GM12891 (cell line): ENCODE measurements at regions not wholly inside any gene's neighbourhood (a gene's known extent, or its start where the extent isn't known, plus 50 kb on each side); places are given as distances from the start of the nearest gene placed in this dataset.

Source experiments
- DNase-seq: peaks from one replicate; pipeline ENCODE4 v3.0.0; 2011; ENCODE audit warnings: low spot score; ENCODE audit not compliant: insufficient read length
- FAIRE-seq: peaks from 2 replicates; lab custom pipeline; 2011; peaks lifted over from hg19 to GRCh38; lab: Jason Lieb, UNC
- PAX5 ChIP-seq: IDR thresholded peaks from 2 replicates; pipeline ENCODE4 v1.6.1; 2011; ENCODE audit warnings: low read length, moderate library complexity, mild to moderate bottlenecking; ENCODE audit not compliant: insufficient read depth, severe bottlenecking
- POLR2A ChIP-seq: IDR thresholded peaks from 2 replicates; pipeline ENCODE4 v1.6.1; 2011; ENCODE audit warnings: low read depth, low read length, control low read depth
- POLR2AphosphoS5 ChIP-seq: IDR thresholded peaks from 2 replicates; pipeline ENCODE4 v1.6.1; 2011; ENCODE audit warnings: low read depth, low read length, control low read depth
- POU2F2 ChIP-seq: IDR thresholded peaks from 2 replicates; pipeline ENCODE4 v1.6.1; 2011; ENCODE audit warnings: low read depth, mild to moderate bottlenecking, control low read depth, low read length, moderate library complexity
- SPI1 ChIP-seq: IDR thresholded peaks from 2 replicates; pipeline ENCODE4 v1.6.1; 2011; ENCODE audit warnings: low read depth, low read length, control low read depth
- TAF1 ChIP-seq: IDR thresholded peaks from 2 replicates; pipeline ENCODE4 v1.6.1; 2011; ENCODE audit warnings: low read depth, low read length, control low read depth

DNA sequence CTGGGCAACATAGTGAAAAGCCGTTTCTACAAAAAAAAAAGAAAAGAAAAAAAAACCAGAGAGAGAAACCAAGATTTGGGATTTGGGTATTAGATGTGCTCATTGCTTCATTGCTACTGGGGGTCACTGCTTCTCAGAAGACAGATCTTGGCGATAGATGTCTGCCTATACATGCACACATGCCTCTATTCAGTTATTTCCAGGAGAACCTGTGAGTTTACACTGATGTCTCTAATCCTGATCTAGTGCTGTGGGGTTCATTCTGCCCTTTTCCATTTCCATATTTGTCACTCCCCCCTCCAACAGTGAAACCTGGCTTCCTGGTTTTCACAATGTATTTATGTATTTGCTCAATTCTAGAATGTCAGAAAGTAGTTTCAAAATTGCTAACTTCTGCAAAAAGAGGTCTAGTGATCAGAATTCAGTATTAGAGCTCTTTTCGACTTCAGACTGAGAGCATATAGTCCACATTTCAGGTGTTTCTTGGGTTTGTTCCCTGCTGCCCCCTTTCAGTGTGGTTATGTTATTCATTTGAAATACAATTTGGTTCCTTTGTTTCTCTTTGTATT, 111.0 kb downstream of the SLC25A47 start:
- DNase-seq (no peak), FAIRE-seq (no peak)
- no peak for TF ChIP-seq POLR2A
- TF ChIP-seq POLR2AphosphoS5, result no peak

DNA sequence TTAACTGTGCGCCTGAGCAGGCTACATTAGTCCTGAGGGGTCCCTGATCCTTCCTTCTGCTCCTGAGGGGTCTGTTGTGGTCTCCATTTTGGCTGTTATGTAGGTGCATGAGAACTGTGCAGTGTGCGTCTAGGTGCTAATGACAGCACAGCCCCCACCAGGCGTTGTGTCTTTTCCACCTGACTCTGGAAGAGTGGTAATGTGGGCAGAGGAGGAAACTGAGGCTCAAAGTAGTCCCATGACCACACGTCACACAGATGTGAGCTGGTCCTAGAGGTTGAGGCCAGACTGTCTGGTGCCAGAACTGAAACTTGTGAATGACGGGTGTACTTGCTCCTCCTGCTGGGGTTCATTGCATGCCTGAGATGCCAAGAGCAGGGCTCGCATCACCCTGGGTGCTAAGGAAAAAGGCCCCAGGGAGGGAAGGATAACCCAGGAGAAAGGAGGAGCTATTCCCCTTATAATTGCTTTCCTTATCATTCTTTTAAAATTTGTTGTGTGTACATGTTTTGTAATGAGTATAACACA, 111.8 kb downstream of the SLC25A47 start:
- TF ChIP-seq TAF1 (no peak), SPI1 (no peak), POLR2A (no peak), PAX5 (no peak), POLR2AphosphoS5 (no peak), POU2F2 (no peak)
- DNase-seq (no peak), FAIRE-seq (no peak)

DNA sequence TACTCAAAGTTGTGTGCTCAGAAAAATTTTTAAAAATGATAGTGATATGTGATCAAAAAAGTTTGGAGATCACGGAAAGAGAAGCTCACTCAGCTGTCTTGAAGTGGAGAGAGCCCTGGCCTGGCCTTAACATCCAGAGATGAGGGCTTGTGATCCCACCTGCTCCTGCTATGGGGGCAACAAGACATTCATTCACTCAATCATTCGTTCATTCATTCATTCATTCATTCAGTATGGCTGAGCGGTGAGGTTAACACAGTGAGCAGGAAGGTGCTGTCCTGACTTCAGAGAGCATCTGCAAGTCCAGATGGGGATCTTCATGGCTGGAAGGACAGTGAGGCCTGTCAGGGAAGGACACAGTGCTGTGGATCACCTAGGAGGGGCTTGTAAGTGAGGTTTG, 112.3 kb downstream of the SLC25A47 start:
- FAIRE-seq, result no peak
- no peak for DNase-seq
- no peak for TF ChIP-seq SPI1
- TF ChIP-seq POLR2A, result no peak
- TF ChIP-seq POLR2AphosphoS5, result no peak
- no peak for TF ChIP-seq PAX5

DNA sequence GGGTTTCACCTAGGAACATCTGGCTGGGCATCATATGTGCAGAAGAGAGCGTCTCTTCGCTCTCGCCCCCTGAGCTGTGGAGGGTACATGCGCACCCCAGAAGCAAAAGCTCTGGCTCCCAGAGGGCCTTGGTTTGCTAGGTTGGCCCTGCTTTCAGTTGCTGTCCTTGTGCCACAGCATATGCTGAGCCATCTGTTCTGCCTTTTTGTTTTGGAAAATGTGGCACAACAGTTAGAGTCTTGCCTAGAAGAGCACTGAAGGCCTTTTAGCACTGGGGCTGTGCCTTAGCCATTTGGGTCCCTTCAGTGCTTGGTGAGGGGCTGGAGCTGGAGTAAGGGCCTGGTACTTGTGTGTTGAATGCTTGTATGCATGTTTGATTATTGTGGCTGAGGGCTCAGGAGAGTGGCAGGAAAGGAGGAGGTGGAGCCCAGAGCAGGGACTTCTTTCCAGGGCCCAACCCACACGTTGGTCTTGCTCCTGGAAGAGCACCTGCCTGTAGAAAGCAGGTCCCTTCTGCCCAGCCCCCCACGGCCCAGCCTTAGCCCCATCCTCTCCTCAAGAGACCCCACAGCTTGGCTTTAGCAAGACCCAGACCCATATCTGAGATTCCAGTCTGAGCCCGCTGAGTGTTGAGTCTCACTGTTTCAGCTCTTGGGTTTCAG, 113.7 kb downstream of the SLC25A47 start:
- no peak for FAIRE-seq
- TF ChIP-seq POLR2A (no peak), PAX5 (no peak), POU2F2 (no peak), POLR2AphosphoS5 (no peak), TAF1 (no peak), SPI1 (no peak)

DNA sequence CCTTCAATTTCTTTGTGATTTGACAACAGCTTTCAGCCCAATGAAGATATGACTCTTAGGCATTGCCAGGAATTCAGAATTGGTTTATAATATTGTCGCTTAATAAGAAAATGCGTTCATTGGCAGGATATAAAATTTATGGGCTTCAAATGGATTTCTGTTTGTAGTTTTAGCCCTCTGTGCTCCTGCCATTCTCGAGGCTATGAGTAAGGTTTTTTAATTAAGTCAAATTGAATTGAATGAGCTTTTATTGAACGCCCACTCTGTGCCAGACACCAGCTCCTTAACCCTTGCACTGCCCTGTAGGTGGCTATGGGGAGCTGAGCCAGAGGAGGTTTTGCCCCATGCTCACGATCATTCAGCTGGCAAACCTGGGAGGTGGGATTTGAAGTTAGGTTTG, 115.1 kb downstream of the SLC25A47 start:
- FAIRE-seq (no peak), DNase-seq (no peak)
- no peak for TF ChIP-seq POLR2A
- TF ChIP-seq POLR2AphosphoS5, result no peak
- no peak for TF ChIP-seq PAX5
- no peak for TF ChIP-seq TAF1
- TF ChIP-seq SPI1, result no peak
- no peak for TF ChIP-seq POU2F2

More for the DNA sequence above, 113.7 kb downstream of the SLC25A47 start:
- DNase-seq, result no peak

DNA sequence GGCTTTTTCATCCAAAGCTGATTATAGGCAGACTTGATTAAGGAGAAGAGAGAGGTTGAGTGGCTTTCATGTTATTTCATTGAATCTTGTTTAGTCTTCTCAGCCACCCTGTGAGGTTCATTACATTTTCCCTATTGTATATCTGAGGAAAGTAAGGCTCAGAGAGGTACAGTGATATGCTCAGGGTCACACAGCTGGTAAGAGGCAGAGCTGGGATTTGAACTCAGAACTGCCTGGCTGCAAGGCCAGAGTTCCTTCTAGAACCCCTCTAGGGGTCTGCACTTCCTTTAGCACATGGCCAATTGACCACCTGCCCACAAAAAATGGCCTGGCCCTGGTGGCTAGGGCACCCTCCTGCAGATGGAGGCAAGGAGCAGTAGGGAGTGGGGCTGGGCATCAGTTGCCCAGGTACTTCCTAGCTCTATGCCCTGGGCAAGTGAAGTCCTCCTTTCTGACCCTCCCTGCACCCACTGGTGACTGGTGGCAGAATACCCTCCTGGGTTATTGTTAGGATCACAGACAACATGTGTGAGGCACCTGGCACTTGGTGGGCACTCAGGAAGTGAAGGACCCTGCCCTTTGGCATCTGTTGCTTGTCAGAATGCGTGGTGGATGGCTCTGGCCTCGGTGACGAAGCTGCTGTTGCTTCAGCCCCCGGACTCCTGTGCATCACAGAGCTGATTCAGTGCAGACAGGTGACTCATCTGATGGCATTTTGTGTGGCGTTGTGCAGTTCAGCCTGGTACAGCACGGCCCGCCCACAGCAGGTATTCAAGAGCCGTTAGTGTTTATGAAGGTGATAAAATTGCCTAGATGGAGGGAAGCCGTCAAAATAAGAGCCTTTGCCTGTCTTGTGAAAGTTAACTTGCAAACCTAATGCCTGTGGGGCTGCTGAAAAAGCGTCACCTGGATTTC, 115.8 kb downstream of the SLC25A47 start:
- no peak for DNase-seq
- no peak for FAIRE-seq
- TF ChIP-seq PAX5, result no peak
- TF ChIP-seq POU2F2, result no peak
- TF ChIP-seq SPI1, result no peak
- TF ChIP-seq POLR2A, result no peak
- TF ChIP-seq TAF1, result no peak
- no peak for TF ChIP-seq POLR2AphosphoS5

DNA sequence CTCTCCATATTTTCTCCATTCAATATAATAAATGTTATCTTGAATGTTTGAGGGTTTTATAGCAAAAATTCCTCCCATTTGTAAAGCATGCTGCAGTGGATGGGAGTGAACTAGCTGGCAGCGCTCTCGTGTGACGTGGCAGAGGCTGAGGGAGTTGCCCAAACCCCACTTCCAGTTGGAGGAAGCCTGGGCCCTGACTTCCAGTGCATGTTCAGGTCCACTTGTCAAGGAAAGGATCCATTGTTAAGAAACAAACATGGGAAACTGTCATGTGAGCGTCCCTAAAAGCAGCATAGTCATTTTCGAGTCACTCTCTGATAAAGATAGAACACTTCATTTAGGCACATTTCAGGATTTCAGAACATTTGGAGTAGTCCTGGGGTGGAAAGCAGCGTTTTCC, 116.6 kb downstream of the SLC25A47 start:
- no peak for TF ChIP-seq TAF1
- no peak for TF ChIP-seq SPI1
- TF ChIP-seq POLR2AphosphoS5, result no peak
- no peak for TF ChIP-seq PAX5
- no peak for TF ChIP-seq POU2F2
- TF ChIP-seq POLR2A, result no peak
- no peak for FAIRE-seq
- DNase-seq, result no peak

DNA sequence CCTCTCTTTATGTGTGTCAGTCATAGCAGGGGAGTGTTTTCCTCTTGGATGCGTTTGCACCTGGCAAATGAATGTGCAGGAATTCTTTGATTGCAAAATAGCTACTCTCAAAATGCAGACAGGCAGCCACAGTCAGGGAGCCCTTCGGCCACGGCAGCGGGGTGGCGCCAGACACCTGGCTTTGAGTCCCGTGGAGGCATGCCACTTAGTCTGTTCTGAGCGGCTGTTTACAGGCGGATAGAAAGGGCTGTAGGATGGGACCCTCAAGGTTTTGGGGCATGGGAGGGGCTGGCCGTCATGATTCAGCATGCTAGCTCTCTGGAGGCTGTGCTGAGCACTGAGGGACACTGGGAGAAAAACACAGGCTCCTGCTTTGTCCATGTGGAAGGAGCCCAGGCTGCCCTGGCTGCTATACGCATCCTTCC, 117.1 kb downstream of the SLC25A47 start:
- FAIRE-seq (no peak), DNase-seq (no peak)
- no peak for TF ChIP-seq POLR2A
- no peak for TF ChIP-seq POU2F2
- no peak for TF ChIP-seq SPI1
- TF ChIP-seq TAF1, result no peak

DNA sequence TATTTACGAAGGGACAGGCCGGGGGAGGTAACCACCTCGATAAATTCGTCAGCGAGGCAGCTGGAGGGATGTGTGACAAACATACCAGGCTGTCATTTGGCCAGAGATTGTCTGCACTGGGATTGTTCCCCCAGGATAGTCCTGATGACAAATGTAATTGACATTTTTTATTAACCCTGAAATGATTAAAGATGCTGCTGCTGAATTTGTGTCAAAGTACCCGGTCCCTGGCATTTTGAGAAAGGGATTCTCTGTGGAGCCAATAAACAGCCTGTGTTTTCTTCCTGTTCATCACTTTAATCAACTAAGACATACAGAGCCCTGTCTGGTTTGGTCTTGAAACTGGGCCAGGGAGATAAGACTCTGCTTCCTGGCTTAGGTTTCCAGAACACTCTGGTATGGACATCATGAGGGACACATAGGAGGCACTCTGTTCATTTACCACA, 117.6 kb downstream of the SLC25A47 start:
- no peak for DNase-seq
- FAIRE-seq, result no peak

More for the DNA sequence above, 117.6 kb downstream of the SLC25A47 start:
- TF ChIP-seq POU2F2, result no peak
- no peak for TF ChIP-seq POLR2AphosphoS5
- no peak for TF ChIP-seq SPI1
- TF ChIP-seq POLR2A, result no peak
- TF ChIP-seq PAX5, result no peak
- no peak for TF ChIP-seq TAF1
